PFSK-1 (cell line): ENCODE measurements at regions not wholly inside any gene's neighbourhood (a gene's known extent, or its start where the extent isn't known, plus 50 kb on each side); places are given as distances from the start of the nearest gene placed in this dataset.

Experiments
- FOXP2 ChIP-seq: optimal IDR thresholded peaks from 2 replicates; pipeline ENCODE3; 2011; ENCODE audit warnings: borderline replicate concordance, control low read depth, inconsistent platforms; ENCODE audit not compliant: insufficient read depth; ENCODE audit errors: extremely low read length, extremely low read depth
- POLR2AphosphoS5 ChIP-seq: IDR thresholded peaks from 2 replicates; pipeline ENCODE4 v1.6.1; 2012; ENCODE audit warnings: low read depth, mild to moderate bottlenecking, control low read depth, low read length, moderate library complexity
- SIN3A ChIP-seq: IDR thresholded peaks from 2 replicates; pipeline ENCODE4 v1.6.1; 2012; ENCODE audit warnings: mild to moderate bottlenecking, low read length, moderate library complexity, borderline replicate concordance; ENCODE audit not compliant: insufficient read depth
- TAF1 ChIP-seq: IDR thresholded peaks from 2 replicates; pipeline ENCODE4 v1.6.1; 2012; ENCODE audit warnings: low read length, control low read depth, borderline replicate concordance; ENCODE audit not compliant: insufficient read depth
- TF ChIP-seq, protein P1 (sequence below), 2 experiments: IDR thresholded peaks; 2 replicates each; pipeline versions ENCODE4 v1.6.1 to v1.8.0; 2011 to 2012; ENCODE audit warnings: low read depth in 2 of 2, low read length in 2 of 2, control low read depth in 1 of 2, inconsistent platforms in 1 of 2, mild to moderate bottlenecking in 1 of 2, moderate library complexity in 1 of 2; ENCODE audit not compliant: insufficient read depth in 1 of 2

DNA sequence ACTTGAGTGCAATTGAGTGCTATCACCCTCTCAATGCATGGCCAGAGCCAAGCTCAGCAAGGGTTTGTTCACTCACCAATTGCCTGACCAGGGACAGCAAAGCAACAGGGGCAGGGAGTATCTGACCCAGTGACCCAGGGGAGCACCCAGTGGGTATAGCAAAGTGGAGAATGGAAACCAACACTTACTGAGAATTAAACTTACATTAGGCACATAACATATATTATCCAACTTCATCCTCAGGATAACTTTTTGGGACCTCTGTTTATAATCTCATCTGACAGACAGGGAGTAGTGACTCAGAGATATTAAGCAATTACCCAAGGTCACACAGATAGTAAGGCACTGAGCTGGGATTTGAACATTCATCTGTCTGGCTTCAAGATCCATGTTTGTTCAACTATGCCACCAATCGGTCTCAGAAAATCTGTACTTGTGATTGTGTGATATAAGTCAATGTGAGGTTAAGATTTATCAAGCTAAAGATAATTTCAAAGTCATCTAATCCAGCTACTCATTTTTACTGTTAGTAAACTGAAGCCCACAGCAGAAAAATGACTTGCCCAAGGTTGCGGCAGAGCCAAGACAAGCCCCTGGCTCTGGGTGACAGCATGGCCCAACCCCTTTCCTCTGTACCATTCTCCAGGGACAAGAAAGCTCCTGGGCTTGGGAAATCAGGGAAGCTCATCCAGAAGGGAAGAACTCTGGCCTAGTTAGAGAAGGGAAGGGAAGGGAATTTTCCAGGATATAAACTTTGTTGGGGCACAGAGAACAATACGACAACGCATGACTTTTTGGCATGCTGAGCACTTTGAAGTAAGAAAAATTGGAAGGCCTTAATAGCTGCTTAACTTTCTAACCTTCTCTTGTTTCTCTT lies 138.0 kb upstream of the SMAD3 start:
- TF ChIP-seq SIN3A: no peak
- no peak for TF ChIP-seq POLR2AphosphoS5

DNA sequence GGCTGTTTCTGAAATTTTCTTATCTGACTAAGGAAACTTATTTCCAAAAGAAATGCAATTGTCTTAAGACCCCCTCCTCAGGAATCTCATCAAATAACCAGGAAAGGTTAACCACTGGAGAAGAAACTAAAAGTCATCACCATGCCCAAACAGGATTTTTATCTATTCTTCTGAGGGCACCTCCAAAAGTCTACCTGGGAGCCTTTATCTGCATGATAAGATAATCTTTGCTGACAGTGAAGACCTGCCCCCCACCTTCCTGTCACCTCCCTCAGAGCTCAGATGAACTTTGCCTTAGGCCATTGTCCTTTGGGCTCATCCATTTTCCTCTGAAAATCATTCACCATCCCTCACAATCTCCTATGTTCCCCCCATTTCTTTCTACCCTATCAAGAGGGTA lies 137.3 kb upstream of the SMAD3 start:
- TF ChIP-seq, protein P1, sequence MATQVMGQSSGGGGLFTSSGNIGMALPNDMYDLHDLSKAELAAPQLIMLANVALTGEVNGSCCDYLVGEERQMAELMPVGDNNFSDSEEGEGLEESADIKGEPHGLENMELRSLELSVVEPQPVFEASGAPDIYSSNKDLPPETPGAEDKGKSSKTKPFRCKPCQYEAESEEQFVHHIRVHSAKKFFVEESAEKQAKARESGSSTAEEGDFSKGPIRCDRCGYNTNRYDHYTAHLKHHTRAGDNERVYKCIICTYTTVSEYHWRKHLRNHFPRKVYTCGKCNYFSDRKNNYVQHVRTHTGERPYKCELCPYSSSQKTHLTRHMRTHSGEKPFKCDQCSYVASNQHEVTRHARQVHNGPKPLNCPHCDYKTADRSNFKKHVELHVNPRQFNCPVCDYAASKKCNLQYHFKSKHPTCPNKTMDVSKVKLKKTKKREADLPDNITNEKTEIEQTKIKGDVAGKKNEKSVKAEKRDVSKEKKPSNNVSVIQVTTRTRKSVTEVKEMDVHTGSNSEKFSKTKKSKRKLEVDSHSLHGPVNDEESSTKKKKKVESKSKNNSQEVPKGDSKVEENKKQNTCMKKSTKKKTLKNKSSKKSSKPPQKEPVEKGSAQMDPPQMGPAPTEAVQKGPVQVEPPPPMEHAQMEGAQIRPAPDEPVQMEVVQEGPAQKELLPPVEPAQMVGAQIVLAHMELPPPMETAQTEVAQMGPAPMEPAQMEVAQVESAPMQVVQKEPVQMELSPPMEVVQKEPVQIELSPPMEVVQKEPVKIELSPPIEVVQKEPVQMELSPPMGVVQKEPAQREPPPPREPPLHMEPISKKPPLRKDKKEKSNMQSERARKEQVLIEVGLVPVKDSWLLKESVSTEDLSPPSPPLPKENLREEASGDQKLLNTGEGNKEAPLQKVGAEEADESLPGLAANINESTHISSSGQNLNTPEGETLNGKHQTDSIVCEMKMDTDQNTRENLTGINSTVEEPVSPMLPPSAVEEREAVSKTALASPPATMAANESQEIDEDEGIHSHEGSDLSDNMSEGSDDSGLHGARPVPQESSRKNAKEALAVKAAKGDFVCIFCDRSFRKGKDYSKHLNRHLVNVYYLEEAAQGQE (IDR thresholded peaks at IDR 0.05; ENCODE audit: insufficient read depth in 1 of 2, low read depth in 2 of 2, low read length in 2 of 2): no peak
- no peak for TF ChIP-seq TAF1
- TF ChIP-seq SIN3A: no peak
- no peak for TF ChIP-seq POLR2AphosphoS5
- no peak for TF ChIP-seq FOXP2

DNA sequence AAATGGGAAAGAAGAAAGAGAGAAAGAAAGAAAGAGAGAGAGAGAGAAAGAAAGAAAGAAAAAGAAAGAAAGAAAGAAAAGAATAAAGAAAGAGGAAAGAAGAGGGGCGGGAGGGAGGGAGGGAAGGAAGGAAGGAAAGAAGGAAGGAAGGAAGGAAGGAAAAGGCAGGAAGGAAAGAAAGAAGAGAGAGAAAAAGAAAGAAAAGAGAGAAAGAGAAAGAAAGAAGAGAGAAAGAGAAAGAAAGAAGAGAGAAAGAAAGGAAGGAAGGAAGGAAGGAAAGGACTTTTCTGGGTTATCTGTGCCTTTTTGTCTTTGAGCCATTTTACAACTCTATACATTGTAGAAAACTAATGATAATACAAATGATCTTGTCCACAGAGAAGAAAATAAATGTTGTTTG lies 136.6 kb upstream of the SMAD3 start:
- TF ChIP-seq TAF1: no peak
- TF ChIP-seq POLR2AphosphoS5: no peak
- TF ChIP-seq FOXP2: no peak
- TF ChIP-seq, protein P1 (IDR thresholded peaks at IDR 0.05; ENCODE audit: insufficient read depth in 1 of 2, low read depth in 2 of 2, low read length in 2 of 2): no peak
- no peak for TF ChIP-seq SIN3A

DNA sequence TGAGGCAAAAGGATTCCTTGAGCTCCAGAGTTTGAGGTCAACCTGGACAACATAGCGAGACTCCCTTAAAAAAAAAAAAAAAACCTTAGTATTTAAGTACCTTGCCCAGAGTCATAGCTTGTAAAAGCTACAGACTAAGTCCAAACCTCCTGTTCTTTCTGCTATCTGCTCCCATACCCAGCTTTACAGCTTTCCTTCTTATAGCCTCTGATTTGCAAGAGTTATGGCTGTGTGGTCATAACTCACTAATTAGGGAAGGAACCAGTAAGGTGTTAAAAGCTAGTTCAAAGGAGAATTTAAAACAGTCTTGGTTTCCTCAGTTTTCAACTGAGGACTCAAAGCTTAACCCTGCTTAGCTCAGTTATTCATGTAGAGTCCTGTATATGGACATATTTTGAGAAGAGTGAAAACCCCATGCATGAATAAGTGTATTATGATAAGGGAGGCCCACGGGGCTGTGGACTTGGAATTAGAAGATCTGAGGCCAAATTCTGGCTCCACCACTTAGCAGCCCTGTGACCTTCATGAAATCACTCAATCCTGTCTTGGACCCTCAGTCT lies 135.5 kb upstream of the SMAD3 start:
- no peak for TF ChIP-seq SIN3A
- no peak for TF ChIP-seq FOXP2
- TF ChIP-seq POLR2AphosphoS5: no peak
- TF ChIP-seq, protein P1 (IDR thresholded peaks at IDR 0.05; ENCODE audit: insufficient read depth in 1 of 2, low read depth in 2 of 2, low read length in 2 of 2): no peak
- no peak for TF ChIP-seq TAF1

DNA sequence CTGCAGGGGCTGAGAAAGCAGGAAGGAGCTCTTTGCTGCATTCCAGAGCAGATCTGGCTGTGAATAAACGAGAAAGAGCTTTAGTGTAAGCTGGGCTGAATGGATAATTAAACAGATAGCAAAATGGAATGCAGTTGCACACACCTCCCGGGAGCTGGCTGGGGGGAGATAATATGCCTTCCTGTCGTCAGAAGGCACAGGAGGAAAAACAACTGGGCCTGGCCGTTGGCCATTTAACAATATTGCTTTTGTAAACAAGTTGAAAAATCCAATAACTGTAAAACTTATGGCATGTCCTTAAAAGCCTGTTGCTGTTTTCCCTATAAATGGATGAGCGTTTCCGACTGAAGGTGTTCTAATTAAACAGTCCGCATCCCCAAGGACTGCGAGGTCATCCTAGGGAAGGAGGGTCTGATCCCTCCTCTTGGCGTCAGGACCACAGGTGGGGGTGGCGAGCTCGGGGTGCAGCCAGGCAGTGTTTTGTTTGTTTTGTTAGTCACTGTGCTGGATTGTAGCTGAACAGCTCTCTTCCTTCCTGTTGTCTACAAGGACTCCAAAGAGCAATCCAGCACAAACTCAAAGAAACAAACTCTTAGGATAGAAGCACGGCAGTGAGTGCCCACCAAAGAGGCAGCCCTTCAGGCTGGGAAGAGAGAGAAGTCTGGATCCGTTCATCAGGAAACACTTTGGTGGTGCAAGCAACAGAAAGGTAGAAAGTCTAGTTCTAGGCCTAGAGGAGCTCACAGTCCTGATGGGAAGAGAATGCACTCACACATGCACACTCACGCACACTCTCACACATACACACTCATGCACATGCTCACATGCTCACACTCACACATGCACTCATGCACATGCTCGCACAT lies 133.4 kb upstream of the SMAD3 start:
- TF ChIP-seq FOXP2: peak; percentile 84
- TF ChIP-seq TAF1: no peak
- peak; percentile 28; the same call in 1 of the 2 replicates for TF ChIP-seq SIN3A
- TF ChIP-seq, protein P1 (IDR thresholded peaks at IDR 0.05; ENCODE audit: insufficient read depth in 1 of 2, low read depth in 2 of 2, low read length in 2 of 2): peak in 1 of 2 experiments; percentile 23; a peak in 1 of 4 replicates
- TF ChIP-seq POLR2AphosphoS5: no peak
